ENCODE measurements at regions not wholly inside any gene's neighbourhood (a gene's known extent, or its start where the extent isn't known, plus 50 kb on each side); places are given as distances from the start of the nearest gene placed in this dataset.
"Not testable (repeated sequence)": the region's sequence is repeated elsewhere in the genome, so short reads cannot be mapped to it uniquely, and the experiment has no call there.

DNA sequence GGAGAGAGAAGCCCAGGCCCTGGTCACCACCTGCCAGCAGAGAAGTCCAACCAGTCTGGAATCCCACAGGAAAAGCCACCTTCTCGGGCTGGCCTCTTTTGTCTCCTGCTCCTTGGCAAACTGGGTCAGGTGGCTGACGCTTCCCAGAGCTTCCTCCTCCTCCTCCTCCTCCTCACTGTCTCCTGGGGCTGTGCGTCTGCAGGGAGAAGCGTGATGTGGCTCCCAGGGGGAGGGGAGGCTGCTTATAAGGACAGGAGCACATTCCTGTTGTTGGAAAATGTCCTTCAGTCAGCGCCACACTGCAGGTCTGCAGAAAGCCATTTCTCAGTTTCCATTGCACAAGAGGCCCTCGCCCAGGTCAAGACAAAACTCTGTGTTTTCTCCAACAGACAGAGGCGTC, 1316.5 kb downstream of the BRD1 start:
- no peak for DNase-seq (ENCODE audit: low spot score)

DNA sequence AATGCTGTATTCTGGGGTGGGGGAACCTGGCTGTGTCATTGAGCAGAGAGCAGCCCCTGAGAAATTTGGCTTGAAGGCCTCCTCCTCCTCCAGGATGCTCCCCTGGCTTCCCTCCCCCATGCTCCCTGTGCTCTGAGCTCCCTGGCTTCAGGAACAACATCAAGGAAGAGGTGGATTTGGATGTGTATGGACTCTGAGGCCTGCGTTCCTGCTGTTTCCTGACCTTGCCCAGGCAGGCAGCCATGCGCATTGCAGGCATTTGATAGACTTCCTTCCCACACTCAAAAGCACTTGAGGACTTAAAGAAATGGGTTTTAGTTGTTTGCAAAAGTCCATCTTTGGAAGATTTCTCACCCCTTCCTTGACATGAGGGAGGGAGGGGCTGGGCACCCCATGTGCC, 1317.1 kb downstream of the BRD1 start:
- DNase-seq (ENCODE audit: low spot score) = no peak

DNA sequence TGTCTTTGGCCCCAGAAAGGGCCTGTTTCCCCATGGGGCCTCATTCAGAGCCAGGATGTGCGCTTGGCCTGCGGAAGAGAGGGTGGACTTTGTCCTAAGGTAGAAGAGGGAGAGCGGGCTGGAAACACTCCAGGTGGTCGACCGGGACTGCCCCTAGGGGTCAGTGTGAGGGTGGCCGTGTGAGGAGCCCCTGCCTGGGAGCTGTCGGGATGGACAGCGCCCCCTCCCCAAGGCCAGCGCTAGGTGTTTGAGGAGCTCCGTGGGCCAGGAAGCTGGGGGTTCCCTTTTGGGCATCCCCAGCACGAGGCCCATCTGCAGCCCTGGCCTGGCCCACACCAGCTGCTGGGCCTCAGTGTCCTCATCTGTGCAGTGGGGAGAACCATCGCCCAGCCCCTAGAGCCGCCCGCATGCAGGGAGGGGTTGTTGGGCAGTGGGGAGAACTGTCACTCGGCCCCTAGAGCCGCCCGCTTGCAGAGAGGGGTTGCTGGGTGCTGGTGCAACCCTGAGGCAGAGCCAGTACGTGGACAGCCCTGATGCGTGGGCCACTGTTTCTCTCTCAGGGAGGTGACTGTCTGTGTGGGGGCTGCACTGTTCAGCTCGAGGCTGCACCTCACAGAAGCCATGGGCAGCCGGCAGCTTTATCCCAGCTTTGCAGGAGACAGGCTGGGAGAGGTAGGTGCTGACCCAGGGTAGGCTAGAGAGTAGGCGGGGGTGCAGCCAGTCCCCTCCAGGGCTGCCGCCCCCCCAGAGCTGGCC, 1319.9 kb downstream of the BRD1 start:
- DNase-seq (ENCODE audit: low spot score) = no peak

DNA sequence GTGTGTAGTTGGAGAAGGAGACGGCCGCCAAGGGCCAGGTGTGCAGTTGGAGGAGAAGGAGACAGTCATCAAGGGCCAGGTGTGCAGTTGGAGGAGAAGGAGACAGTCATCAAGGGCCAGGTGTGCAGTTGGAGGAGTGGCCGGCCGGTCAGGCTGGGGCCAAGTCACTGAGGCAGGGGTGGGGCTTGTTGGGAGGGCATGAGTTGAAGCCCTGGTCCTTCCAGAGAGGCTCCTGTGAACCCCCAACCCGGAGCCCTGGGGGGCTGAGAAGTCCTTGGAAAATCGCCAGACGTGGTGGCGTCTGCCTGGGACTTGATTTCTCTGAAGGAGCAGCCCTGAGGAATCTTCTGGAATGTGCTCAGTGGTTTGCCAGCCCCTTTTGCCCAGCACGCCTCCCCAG, 1320.5 kb downstream of the BRD1 start:
- DNase-seq (ENCODE audit: low spot score) = no peak

DNA sequence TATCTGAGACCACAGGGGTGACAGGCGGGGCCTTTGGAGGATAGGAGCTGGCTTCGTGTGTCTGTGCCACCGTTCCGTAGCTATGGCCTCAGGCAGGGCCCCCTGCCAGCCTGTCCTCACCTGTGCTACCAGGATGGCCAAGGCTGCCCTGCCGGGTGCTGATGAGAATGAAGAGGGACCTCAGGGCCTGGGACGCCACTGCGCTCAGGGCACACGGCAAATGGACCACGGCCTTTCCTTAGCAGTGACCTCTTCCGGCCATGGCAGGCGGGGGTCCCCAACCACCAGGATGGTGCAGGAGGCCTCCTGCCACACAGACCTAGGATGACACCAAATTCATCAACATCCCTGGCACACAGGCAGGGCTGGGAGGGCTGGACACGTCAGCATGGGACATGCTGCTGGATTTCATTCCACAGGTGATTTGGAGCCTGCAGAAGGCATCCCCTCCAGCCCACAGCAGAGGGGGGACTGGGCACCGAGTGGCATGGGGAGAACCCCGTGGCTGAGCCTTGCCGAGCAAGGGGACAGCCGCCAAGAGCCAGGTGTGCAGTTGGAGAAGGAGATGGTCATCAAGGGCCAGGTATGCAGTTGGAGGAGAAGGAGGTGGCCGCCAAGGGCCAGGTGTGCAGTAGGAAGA, 1321.0 kb downstream of the BRD1 start:
- no peak for DNase-seq (ENCODE audit: low spot score)

DNA sequence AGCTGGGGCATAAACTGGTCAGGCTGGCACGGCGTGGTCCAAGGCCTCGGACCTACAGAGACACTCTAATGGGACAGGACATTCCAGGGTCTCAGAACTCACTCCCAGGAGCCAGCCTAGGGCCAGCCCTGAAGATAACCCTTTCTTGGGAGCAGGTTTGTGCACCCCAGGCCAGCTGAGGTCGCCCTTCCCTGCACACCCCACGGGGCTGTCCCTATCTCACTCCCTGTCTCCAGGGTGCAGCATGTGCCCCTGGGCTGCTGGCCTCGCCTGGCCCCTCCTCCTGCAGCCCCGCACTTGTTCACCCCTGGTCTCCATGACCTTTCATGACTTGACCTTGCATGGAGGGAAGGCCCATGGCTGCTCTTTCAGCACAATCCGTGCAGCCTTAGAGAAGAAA, 1321.8 kb downstream of the BRD1 start:
- no peak for DNase-seq (ENCODE audit: low spot score)

DNA sequence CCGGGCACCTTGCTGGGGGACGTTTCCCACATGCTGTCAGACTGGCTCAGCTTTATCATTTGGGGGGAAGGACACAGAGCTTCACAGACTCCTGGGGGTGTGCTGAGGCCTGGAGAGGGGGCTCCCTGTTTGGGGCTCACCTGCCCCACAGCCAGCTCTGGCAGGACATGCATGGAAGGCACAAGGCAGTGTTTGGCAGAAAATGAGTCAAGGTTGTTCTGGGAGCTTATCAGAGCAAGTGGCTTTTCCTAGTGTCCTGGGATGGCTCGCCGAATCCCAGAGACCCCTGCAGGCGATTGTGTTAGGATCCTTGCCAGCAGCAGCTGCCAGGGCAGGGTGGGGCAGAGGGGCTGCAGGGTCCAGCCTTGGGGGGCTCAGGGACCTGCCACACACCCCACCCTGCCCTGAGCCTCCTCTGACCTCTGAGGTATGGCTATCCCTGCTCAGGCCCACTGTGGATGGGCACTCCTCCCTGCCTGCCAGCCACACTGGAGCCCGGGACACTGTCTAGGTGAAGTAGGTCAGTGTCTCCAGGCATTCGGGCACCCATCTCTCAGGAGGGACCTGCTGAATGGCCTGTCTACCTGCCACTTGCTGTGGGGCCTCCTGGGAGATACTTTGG, 1323.0 kb downstream of the BRD1 start:
- DNase-seq (ENCODE audit: low spot score) = no peak

DNA sequence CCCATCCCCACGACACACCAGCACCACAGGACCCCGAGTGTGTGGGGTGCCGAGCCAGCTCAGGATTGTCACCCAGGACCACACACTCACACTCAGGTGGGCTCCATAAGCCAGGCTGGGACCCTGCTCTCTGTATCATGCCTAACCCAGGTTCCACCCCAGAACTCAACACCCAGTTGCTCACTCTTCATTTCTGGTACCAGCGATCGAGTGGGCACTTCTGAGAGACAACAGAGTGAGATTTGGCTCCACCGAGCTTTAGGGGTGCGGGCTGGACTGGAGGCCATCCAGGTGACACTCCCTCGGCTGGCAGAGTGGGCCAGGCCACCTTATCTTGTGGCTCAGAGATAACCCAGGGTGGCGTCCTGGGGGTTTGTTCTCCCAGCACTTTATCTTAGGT, 1323.8 kb downstream of the BRD1 start:
- no peak for DNase-seq (ENCODE audit: low spot score)

DNA sequence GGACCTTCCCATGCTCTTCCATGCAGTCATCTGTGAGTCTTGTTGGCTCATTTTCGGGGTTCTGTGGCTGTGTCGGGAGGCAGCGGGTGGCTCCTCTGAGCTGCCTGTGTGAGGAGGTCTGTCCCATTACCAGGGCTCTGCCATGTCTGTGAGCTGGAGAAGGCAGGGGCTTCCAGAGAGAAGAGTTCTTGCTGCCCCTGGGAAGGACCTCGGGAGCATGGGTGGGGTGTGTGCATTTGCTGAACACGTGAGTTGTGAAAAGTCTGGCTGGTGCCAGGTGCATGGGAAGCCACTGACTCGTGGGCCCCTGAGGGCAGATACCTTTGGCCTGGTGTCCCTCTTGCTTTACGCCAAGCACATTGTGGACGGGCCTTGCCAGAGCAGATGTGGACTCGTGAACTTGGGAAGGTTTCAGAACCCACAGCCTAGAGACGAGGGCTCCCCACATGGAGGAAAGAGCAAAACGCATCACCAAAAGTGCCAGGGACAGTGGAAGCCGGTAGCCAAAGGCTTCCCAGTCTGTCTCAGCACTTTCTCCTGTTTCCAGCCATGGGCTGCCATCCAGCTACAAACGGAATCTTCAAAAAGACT, 1324.5 kb downstream of the BRD1 start:
- no peak for DNase-seq (ENCODE audit: low spot score)

DNA sequence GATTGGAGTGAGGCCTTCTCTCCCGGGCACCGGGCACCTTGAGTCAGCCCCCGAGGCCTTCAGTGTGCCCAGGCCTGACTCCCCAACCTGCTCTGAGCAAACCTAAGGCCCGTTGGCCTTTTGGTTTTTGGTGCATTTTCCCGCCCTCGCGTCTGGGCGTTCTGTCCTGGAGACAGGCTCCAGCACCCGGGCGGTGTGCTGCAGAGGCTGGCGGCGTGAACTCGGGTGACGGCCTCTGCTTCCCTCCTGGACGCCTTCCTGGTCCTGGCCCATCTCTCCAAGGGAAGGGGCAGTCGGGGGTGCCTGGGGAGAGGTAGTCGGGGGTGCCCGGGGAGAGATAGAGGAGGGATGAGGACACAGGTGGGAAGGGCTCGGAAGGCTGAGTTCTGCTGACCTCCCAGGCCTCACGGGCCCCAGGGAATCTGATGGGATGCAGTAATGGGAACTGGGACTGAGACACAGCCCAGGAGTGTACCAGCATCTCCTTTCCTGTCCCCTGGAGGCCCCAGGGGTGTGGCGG, 1326.4 kb downstream of the BRD1 start:
- DNase-seq (ENCODE audit: low spot score) = no peak

DNA sequence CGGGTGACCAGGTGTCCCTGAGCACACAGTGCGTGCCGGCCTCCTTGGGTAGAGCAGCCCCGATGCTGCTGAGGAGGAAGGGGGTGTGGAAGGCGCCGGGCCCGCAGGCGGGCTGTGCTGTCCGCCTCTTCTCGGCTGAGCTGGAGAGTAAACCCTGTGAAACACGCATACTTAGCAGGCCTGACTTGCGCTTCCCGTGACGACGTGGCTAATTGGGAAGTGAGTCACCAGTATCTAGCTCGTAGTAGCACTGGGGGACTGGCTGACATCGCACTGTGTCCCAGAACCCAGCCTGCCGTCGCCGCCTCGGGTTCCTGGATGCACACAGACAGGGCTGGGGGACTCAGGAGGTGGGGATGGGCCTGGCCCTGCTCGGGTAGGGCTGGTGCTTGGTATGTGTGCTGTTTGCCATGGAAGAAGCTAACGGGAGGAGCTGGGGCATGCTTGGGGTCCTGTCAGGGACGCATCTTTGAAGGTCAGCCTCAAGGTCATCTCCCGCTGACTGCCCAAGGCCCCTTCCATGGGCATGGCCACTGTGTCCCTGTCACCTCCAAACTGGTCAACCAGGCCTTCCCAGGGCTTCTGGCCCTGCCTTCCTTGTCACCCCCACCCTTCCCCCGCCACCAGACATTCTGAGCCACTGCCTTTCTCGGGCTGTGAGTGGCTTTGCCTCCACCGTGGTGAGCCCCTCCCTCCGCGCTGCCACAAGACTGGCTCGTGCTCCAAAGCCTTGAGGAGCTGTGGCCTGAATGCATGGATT, 1327.0 kb downstream of the BRD1 start:
- no peak for DNase-seq (ENCODE audit: low spot score)

DNA sequence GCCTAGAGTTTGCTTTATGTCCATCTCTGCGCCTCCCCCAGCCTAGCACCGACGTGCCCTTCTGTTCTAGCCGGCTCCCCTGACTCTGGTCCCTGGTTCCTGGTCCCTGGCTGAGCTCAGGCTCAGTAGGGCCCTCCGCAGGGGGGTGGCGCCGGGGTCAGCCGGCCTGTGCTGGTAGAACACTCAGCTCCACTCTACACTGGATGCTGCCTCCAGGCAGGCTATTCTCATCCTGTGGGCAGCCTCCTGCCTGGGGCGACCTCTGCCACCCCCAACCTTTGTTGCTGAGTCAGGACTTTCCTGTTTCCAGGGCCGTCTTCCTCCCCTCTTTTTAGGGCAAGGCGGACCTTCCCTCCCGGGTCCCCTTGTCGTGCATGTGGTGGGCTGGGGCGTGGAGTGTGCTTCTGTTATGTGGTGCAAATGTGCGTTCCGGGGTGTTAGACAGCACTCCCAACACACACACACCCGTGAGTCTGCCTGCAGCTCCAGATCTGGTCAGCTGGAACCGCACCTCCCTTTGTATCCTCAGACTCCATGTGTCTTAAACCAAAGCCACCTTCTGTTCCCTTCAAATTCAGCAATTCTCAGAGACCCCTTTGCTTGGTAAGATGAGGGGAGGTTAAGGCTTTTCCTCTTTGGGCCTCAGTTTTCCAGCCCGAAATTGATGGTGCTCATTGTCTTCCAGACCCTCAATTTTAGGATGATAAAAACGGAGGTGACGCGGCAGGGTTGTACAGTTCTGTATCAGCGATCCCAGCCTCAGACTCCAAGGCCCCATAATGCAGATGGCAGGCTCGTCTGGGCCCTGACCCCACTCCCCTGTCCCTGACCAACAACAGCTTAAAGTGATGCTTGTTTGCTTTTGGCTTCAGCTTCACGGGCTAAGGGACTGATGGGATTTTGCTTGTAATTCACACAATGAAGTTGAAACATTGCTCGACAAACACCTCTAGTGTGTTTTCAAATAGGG, 1327.9 kb downstream of the BRD1 start:
- DNase-seq (ENCODE audit: low spot score) = no peak

DNA sequence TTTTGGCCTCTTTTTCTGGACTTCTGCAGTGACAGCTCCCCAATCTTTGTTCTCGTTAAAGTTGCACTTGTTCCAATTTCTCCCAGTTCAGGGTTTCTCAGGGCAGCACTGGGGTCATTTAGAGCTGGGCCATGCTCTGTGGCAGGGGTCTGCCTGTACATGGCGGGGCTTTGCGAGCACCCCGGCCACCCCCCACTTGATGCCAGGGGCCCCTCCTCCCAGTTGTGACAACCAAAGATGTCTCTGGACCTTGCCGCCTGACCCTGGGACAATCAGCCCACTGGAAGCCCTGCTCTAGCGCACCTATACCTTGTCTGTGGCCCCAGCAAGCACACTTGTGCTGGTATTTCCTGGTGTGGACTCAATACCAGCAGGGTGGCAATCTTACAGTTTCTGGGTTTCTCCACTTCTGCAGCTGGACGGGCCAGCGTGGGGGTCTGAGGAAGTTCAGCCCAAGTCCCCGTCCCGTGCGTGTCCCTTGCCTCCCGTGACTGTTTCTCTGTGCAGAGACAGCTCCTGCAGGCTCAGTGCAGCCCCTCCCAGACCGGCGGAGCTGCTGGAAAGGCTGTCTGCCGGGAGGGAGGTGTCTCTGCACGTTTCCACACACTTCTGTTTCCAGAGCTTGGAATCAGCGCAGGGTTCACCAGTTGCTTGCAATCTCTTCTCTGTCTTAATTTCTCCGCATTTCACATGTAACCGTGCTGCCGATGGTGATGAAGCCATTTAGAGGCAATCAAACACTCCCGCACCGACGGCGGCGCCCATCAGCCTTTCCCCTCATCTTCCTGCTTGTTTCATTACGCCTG, 1328.9 kb downstream of the BRD1 start:
- DNase-seq (ENCODE audit: low spot score) = no peak

DNA sequence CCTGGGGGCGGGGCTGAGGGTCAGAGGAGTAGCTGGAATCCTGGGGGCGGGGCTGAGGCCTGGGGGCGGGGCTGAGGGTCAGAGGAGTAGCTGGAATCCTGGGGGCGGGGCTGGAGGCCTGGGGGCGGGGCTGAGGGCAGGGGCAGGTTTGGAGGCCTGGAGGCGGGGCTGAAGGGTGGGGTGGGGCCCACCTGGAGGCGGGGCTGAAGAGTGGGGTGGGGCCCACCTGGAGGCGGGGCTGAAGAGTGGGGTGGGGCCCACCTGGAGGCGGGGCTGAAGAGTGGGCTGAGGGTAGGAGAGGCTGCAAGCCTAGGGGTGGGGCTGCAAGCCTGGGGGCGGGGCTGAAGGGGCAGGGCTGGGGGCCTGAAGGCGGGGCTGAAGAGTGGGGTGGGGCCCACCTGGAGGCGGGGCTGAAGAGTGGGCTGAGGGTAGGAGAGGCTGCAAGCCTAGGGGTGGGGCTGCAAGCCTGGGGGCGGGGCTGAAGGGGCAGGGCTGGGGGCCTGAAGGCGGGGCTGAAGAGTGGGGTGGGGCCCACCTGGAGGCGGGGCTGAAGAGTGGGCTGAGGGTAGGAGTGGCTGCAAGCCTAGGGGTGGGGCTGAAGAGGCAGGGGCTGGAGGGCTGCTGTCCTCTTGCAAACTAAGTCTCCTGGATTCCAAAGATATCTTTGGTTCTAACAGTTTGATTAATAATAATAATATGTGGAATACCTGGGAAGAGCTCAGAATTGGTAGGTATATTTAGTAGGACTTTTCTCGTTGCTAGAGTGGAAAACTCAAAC, 1329.7 kb downstream of the BRD1 start:
- not testable (repeated sequence) for DNase-seq (ENCODE audit: low spot score)

DNA sequence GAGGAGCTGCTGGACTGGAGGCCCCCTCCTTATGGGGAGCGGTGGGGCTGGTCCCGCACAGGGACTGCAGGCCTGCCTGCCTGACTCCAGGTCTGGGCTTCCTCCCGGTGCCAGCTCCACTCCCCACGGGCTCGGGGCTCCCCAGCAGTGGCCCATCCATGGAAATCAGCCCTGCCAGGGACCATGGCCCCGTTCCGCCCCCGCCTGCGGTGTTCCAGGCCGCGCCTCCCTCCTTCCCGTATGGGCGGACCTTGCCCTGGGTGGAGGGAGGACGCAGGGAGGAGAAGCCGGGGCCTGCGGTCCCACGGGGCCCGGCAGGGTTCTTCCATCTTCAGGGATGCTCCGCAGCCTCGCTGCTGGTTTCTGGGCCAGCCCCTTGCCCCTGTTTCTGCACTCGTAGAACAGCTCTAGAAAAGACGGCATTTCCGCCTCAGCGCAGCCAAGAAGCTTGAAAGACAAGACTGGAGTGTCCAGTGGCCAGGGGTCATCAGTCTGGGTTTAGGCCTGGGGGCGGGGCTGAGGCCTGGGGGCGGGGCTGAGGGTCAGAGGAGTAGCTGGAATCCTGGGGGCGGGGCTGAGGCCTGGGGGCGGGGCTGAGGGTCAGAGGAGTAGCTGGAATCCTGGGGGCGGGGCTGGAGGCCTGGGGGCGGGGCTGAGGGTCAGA, 1330.6 kb downstream of the BRD1 start:
- no peak for DNase-seq (ENCODE audit: low spot score)

DNA sequence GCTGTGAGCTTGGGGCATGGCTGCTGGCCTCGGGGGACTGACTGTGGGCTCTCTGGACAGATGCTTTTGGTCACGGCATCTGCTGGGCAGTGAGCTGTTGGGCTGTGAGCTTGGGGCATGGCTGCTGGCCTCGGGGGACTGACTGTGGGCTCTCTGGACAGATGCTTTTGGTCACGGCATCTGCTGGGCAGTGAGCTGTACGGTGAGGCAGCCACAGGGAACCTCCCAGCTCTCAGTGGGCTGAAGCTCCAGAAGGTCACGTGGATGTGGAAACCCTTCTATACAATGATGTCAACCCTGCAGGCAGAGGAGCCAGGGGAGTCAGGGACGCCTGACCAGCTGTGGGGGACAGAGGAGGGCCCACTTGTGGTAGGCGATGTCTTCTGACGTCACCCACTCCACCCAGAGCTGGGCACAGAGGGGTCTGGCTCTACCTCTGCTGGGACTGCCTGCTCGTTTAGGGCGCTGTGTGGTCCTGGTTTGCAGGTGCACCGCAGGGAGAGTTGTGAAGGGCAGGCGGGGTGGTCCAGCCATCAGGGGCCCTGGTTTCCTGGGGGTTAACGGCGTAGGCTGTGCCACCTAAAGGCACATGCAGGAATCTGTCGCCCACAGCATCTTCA, 1331.3 kb downstream of the BRD1 start:
- DNase-seq (ENCODE audit: low spot score) = no peak

DNA sequence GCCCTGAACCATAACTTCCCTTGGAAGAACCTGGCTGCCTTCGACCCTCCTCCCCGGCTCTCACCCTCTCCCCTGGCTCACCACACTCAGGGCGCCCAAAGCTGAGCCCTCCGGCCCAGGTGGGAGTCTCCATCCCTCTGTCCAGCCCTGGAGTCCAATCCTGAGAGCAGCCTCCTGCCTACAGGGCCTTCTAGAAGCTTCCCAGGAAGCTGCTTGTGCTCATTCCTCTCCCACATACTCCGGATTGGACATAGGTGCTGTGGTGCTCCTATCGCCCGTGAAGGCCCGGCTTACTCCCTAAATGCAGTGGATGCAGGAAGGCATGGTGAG, 1332.0 kb downstream of the BRD1 start:
- no peak for DNase-seq (ENCODE audit: low spot score)

Measured in HT-29 (cell line).